Activated CD4-positive, alpha-beta memory T cell treated with anti-CD3 and anti-CD28 coated beads for 36 hours (primary cell): ENCODE measurements at regions not wholly inside any gene's neighbourhood (a gene's known extent, or its start where the extent isn't known, plus 50 kb on each side); places are given as distances from the start of the nearest gene placed in this dataset.
A peak's percentile ranks its signal among the peaks of the same experiment; 100 is the strongest.

Experiments
- CTCF ChIA-PET: fragments of 350-600 bp; sonication (Branson Sonifier 250); formaldehyde crosslinking; loops from one replicate; lab custom pipeline; 2021; ENCODE audit warnings: antibody characterized with exemption, inconsistent platforms; lab: Charles Lee
- POLR2A ChIA-PET: fragments of 350-600 bp; sonication (Branson Sonifier 250); formaldehyde crosslinking; loops from one replicate; lab custom pipeline; 2021; ENCODE audit warnings: antibody characterized with exemption; lab: Charles Lee
- DNase-seq: peaks from one replicate; pipeline ENCODE4 v3.0.0-alpha.2; 2020
- H3K27ac Mint-ChIP-seq: one replicate; pipeline ENCODE4 v1.8.0; 2021; ENCODE audit warnings: mixed read lengths
- H3K27me3 Mint-ChIP-seq: one replicate; pipeline ENCODE4 v1.8.0; 2021; ENCODE audit warnings: mixed read lengths
- H3K36me3 Mint-ChIP-seq: one replicate; pipeline ENCODE4 v1.8.0; 2021; ENCODE audit warnings: mixed read lengths
- H3K4me1 Mint-ChIP-seq: one replicate; pipeline ENCODE4 v1.8.0; 2021; ENCODE audit warnings: low read depth, mixed read lengths
- H3K4me3 Mint-ChIP-seq: one replicate; pipeline ENCODE4 v1.8.0; 2021; ENCODE audit warnings: mild to moderate bottlenecking, mixed read lengths
- H3K9me3 Mint-ChIP-seq: one replicate; pipeline ENCODE4 v1.8.0; 2021; ENCODE audit warnings: mixed read lengths
- intact Hi-C: fragments of 100-400 bp; cut with micrococcal nuclease; formaldehyde crosslinking; loops from one replicate; pipeline ENCODE4 v1.15.1; 2023

DNA sequence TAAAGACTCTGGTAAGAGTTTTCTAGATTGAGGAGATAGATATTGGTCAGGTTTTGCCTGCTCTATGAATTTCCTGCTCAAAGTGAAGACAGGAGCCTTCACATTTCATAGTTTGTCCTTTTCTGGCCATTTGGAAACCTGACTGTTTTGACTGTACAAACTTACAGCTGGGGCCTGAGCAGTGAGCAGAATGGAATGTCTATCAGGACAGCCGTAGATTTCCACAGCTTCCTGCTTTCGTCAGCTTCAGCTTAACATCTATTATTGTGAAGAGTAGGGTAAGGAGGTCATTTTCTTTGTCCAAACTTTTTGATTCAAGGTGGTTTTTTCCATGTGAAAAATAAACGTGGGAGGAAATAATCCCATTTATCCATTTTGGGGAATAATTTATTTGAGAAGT lies 124.3 kb upstream of the DIPK2B start:
- Mint-ChIP-seq H3K36me3 (no peaks in the 10 kb centered on the region), H3K27me3 (peaks cover 3% of the 10 kb centered on the region), H3K4me3 (no peak overlapping the region), H3K9me3 (no peaks in the 10 kb centered on the region), H3K27ac (no peak overlapping the region), H3K4me1 (peaks cover 2% of the 10 kb centered on the region)
- POLR2A ChIA-PET, result no interaction called here
- CTCF ChIA-PET, result interaction anchor here (2.6 to 3.5 kb wide), 2 partner anchors 1052 to 1084 kb away, joined by 10 to 13 read pairs; no protein-coding TSS in a partner anchor
- intact Hi-C loops, result loop anchor here (10.0 kb wide), 1 partner anchor 430 kb away; no protein-coding TSS in a partner anchor
- no peak for DNase-seq

DNA sequence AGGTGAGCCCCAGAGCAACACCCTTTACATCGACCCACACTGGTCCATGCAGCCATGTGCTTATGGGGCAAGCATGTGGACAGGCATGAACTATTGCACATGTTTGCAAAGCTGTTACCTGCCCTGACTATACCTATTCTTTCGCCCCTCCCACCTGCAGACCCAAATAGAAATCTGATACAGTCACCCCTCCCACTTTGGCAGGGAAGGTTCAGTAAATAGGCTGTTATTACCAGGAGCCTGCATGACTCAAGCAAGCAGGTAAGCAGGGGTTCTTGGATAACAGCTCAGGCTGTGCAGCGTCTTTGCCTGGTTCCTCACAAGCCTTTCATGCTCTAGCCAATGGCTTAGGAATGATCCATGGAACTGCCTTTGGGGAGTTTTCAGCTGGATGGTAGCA lies 122.7 kb upstream of the DIPK2B start:
- H3K4me1 Mint-ChIP-seq, result peaks cover 2% of the 10 kb centered on the region
- intact Hi-C loops, result loop anchor here (10.0 kb wide), 1 partner anchor 431 kb away; no protein-coding TSS in a partner anchor
- no peak for DNase-seq
- H3K9me3 Mint-ChIP-seq, result no peaks in the 10 kb centered on the region
- H3K27ac Mint-ChIP-seq, result no peak overlapping the region
- H3K27me3 Mint-ChIP-seq, result peaks cover 3% of the 10 kb centered on the region
- no peak overlapping the region for H3K4me3 Mint-ChIP-seq
- ChIA-PET CTCF (interaction anchor here (2.6 to 3.5 kb wide), 2 partner anchors 1053 to 1085 kb away, joined by 10 to 13 read pairs; no protein-coding TSS in a partner anchor), POLR2A (no interaction called here)
- no peaks in the 10 kb centered on the region for H3K36me3 Mint-ChIP-seq

- no peak overlapping the region for H3K27ac Mint-ChIP-seq
- peaks cover 2% of the 10 kb centered on the region for H3K4me1 Mint-ChIP-seq
- intact Hi-C loops, result loop anchor here (10.0 kb wide), 1 partner anchor 432 kb away; no protein-coding TSS in a partner anchor
- H3K36me3 Mint-ChIP-seq, result no peaks in the 10 kb centered on the region
- POLR2A ChIA-PET, result no interaction called here
- CTCF ChIA-PET, result interaction anchor here (0.6 to 3.5 kb wide), 3 partner anchors 1054 to 1534 kb away, joined by 5 to 13 read pairs (median 10); no protein-coding TSS in a partner anchor
- no peak for DNase-seq
- H3K4me3 Mint-ChIP-seq, result no peak overlapping the region
- no peaks in the 10 kb centered on the region for H3K9me3 Mint-ChIP-seq
- H3K27me3 Mint-ChIP-seq, result peaks cover 3% of the 10 kb centered on the region
Observed at GRCh38 chrX:45322820-45323219, 122.1 kb upstream of the DIPK2B start.

DNA sequence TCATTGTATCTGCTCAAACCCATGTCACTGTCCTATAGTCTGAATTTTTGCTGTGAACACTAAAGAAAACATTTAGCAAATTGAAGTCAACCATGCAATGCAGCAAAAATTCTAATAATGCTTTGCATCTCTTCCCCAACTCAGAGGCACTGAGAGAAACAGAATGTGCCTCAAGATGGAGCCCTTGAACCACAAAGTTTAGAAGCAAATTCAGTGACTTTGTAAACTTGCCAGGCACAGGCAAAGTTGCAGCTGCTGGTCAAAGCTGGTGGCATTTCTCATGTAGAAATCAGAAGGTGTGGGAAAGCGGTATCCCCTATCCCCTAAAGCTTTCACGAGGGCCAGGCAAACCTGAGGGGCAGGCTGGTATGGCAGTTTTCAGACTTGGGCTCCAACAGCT lies 121.7 kb upstream of the DIPK2B start:
- CTCF ChIA-PET, result interaction anchor here (0.6 to 3.5 kb wide), 5 partner anchors 260 to 1534 kb away, joined by 3 to 13 read pairs (median 5); no protein-coding TSS in a partner anchor
- POLR2A ChIA-PET, result no interaction called here
- no peaks in the 10 kb centered on the region for H3K36me3 Mint-ChIP-seq
- H3K4me1 Mint-ChIP-seq, result peaks cover 2% of the 10 kb centered on the region
- no peak overlapping the region for H3K27ac Mint-ChIP-seq
- intact Hi-C loops, result loop anchor here (10.0 kb wide), 1 partner anchor 432 kb away; no protein-coding TSS in a partner anchor
- no peaks in the 10 kb centered on the region for H3K9me3 Mint-ChIP-seq
- DNase-seq, result peak; percentile 8
- H3K27me3 Mint-ChIP-seq, result peaks cover 3% of the 10 kb centered on the region
- H3K4me3 Mint-ChIP-seq, result no peak overlapping the region

DNA sequence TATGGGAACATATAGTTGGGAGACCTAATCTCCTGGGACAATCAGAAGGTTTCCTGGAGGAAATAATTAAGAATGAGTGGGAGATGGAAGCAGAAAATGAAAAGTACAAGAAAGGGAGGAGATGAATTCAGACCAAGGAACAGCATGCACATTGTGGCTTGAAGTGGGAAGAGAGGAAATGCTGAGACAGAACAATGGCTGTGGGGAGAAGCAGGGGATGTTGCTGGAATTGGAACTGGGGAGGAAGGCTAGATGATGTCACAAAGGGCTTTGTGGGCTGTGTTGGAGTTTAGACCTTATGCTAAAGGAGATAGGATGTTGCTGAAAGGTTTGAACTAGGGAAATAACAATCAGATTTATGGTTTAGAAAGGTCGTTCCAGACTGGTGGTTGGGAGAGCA lies 119.5 kb upstream of the DIPK2B start:
- Mint-ChIP-seq H3K27me3 (peaks cover 6% of the 10 kb centered on the region), H3K4me1 (peaks cover 2% of the 10 kb centered on the region), H3K36me3 (no peaks in the 10 kb centered on the region), H3K4me3 (no peak overlapping the region), H3K9me3 (no peaks in the 10 kb centered on the region), H3K27ac (no peak overlapping the region)
- no peak for DNase-seq
- ChIA-PET CTCF (no interaction called here), POLR2A (no interaction called here)
- intact Hi-C loops, result loop anchor here (10.0 kb wide), 1 partner anchor 435 kb away; no protein-coding TSS in a partner anchor

DNA sequence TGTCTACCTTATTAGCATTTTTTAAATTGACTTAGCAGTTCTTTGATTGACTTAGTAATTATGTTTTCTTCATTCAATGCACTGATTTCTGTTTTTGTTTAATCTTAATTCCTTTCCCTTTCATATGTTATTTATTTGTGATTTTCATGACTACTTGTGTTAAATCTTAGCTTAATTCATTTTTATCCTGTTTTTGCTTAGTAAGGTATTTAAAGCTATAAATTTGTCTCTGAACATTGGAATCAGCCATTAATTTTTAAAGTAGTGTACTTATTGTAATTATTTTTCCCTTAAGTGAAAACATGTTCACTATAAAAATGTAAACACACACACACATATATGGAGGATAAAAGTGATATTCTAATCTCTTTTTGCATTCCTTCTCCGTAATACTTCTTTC lies 109.1 kb upstream of the DIPK2B start:
- CTCF ChIA-PET, result no interaction called here
- Mint-ChIP-seq H3K4me3 (no peak overlapping the region), H3K4me1 (no peaks in the 10 kb centered on the region), H3K27ac (no peak overlapping the region), H3K36me3 (no peaks in the 10 kb centered on the region), H3K27me3 (peaks cover 3% of the 10 kb centered on the region), H3K9me3 (no peaks in the 10 kb centered on the region)
- POLR2A ChIA-PET, result no interaction called here
- intact Hi-C loops, result no loop called here
- DNase-seq, result no peak

DNA sequence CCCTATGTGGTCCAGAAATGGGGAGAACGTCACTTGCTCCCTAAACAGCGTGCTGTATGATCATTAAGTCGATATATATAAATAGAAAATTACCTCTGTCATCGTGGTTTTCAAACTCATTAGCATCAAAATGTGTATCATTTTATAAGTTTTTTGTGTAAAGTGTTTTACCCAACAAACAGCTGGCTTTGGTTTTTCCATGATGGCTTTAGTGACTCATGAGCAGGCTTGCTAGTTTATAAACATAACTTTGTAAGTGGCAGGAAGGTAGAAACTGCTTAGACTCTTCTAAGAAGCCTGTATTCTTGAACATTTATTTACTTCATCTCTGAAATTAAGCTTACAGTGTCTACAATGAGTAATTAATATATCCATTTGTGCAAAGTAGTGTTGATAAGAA lies 108.4 kb upstream of the DIPK2B start:
- H3K4me3 Mint-ChIP-seq, result no peak overlapping the region
- no peak overlapping the region for H3K27ac Mint-ChIP-seq
- CTCF ChIA-PET, result no interaction called here
- H3K4me1 Mint-ChIP-seq, result no peaks in the 10 kb centered on the region
- no peaks in the 10 kb centered on the region for H3K9me3 Mint-ChIP-seq
- no peaks in the 10 kb centered on the region for H3K36me3 Mint-ChIP-seq
- POLR2A ChIA-PET, result no interaction called here
- peaks cover 2% of the 10 kb centered on the region for H3K27me3 Mint-ChIP-seq
- intact Hi-C loops, result no loop called here
- no peak for DNase-seq

- no peak for DNase-seq
- H3K4me1 Mint-ChIP-seq, result no peaks in the 10 kb centered on the region
- intact Hi-C loops, result no loop called here
- H3K9me3 Mint-ChIP-seq, result no peaks in the 10 kb centered on the region
- H3K27me3 Mint-ChIP-seq, result no peaks in the 10 kb centered on the region
- no peak overlapping the region for H3K27ac Mint-ChIP-seq
- H3K36me3 Mint-ChIP-seq, result no peaks in the 10 kb centered on the region
- ChIA-PET CTCF (no interaction called here), POLR2A (no interaction called here)
- H3K4me3 Mint-ChIP-seq, result no peak overlapping the region
Observed at GRCh38 chrX:45306794-45307193, 106.1 kb upstream of the DIPK2B start.

GRCh38 chrX:45300638-45301037 lies 100.0 kb upstream of the DIPK2B start:
- CTCF ChIA-PET, result no interaction called here
- Mint-ChIP-seq H3K27ac (no peak overlapping the region), H3K36me3 (no peaks in the 10 kb centered on the region), H3K4me3 (no peak overlapping the region), H3K4me1 (no peaks in the 10 kb centered on the region), H3K27me3 (no peaks in the 10 kb centered on the region), H3K9me3 (no peaks in the 10 kb centered on the region)
- no peak for DNase-seq
- intact Hi-C loops, result no loop called here
- POLR2A ChIA-PET, result no interaction called here

- POLR2A ChIA-PET, result no interaction called here
- Mint-ChIP-seq H3K4me3 (no peak overlapping the region), H3K36me3 (no peaks in the 10 kb centered on the region), H3K4me1 (no peaks in the 10 kb centered on the region), H3K9me3 (no peaks in the 10 kb centered on the region), H3K27ac (no peak overlapping the region), H3K27me3 (no peaks in the 10 kb centered on the region)
- no peak for DNase-seq
- intact Hi-C loops, result no loop called here
- CTCF ChIA-PET, result no interaction called here
Observed at GRCh38 chrX:45295259-45295986, 94.7 kb upstream of the DIPK2B start.

GRCh38 chrX:45274576-45274975 lies 73.9 kb upstream of the DIPK2B start:
- Mint-ChIP-seq H3K36me3 (no peaks in the 10 kb centered on the region), H3K4me1 (no peaks in the 10 kb centered on the region), H3K4me3 (no peak overlapping the region), H3K9me3 (peaks cover 6% of the 10 kb centered on the region), H3K27ac (no peak overlapping the region), H3K27me3 (no peaks in the 10 kb centered on the region)
- CTCF ChIA-PET, result interaction anchor here (0.6 kb wide), 1 partner anchor 1562 kb away, joined by 3 read pairs; no protein-coding TSS in a partner anchor
- POLR2A ChIA-PET, result no interaction called here
- intact Hi-C loops, result no loop called here
- DNase-seq, result no peak

DNA sequence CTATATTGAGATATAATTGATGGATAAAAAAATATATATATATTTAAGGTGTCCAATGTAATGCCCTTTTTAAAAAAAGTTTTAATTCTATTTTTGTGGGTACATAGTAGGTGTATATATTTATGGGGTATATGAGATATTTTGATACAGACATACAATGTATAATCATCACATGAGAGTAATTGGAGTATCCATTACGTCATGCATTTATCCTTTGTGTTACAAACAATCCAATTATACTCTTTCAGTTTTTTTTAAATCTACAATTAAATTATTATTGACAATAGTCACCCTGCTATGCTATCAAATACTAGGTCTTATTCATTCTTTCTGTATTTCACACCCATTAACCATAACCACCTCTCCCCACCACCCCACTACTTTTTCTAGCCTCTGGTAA lies 66.3 kb upstream of the DIPK2B start:
- CTCF ChIA-PET, result no interaction called here
- Mint-ChIP-seq H3K27ac (no peak overlapping the region), H3K27me3 (peaks cover 2% of the 10 kb centered on the region), H3K4me3 (no peak overlapping the region), H3K9me3 (no peaks in the 10 kb centered on the region), H3K4me1 (no peaks in the 10 kb centered on the region), H3K36me3 (no peaks in the 10 kb centered on the region)
- POLR2A ChIA-PET, result no interaction called here
- no peak for DNase-seq
- intact Hi-C loops, result no loop called here

GRCh38 chrX:45266456-45266855 lies 65.8 kb upstream of the DIPK2B start:
- peaks cover 2% of the 10 kb centered on the region for H3K27me3 Mint-ChIP-seq
- H3K4me3 Mint-ChIP-seq, result no peak overlapping the region
- H3K9me3 Mint-ChIP-seq, result no peaks in the 10 kb centered on the region
- intact Hi-C loops, result no loop called here
- no peak for DNase-seq
- H3K27ac Mint-ChIP-seq, result no peak overlapping the region
- H3K4me1 Mint-ChIP-seq, result no peaks in the 10 kb centered on the region
- no peaks in the 10 kb centered on the region for H3K36me3 Mint-ChIP-seq
- CTCF ChIA-PET, result no interaction called here
- POLR2A ChIA-PET, result no interaction called here
